MM.1S (cell line): ENCODE measurements at regions not wholly inside any gene's neighbourhood (a gene's known extent, or its start where the extent isn't known, plus 50 kb on each side); places are given as distances from the start of the nearest gene placed in this dataset.

Source experiments
- DNase-seq: peaks from one replicate; pipeline ENCODE4 v3.0.0-alpha.2; 2015
- H2AFZ ChIP-seq: fragments of 300-600 bp; sonication (generic); 2 replicates; pipeline ENCODE4 v1.6.0; 2016; ENCODE audit warnings: antibody characterized with exemption, low read length
- H3F3A ChIP-seq: fragments of 300-600 bp; sonication (generic); 2 replicates; pipeline ENCODE4 v1.6.1; 2016; ENCODE audit warnings: mild to moderate bottlenecking, antibody characterized with exemption, low read length, moderate library complexity, mixed read lengths; ENCODE audit not compliant: insufficient read depth
- H3K27ac ChIP-seq: fragments of 300-600 bp; sonication (generic); 2 replicates; pipeline ENCODE4 v1.5.1; 2016; ENCODE audit warnings: mild to moderate bottlenecking, low read length
- H3K27me3 ChIP-seq: fragments of 300-600 bp; sonication (generic); replicated peaks from 2 replicates; pipeline ENCODE4 v1.6.0; 2016; ENCODE audit warnings: low read length; ENCODE audit not compliant: insufficient read depth
- H3K36me3 ChIP-seq: fragments of 300-600 bp; sonication (generic); replicated peaks from 2 replicates; pipeline ENCODE4 v1.6.1; 2016; ENCODE audit warnings: mild to moderate bottlenecking, low read length, mixed read lengths; ENCODE audit not compliant: insufficient read depth
- H3K4me1 ChIP-seq: fragments of 300-600 bp; sonication (generic); 2 replicates; pipeline ENCODE4 v1.6.1; 2016; ENCODE audit warnings: low read length, mixed read lengths
- H3K4me2 ChIP-seq: fragments of 300-600 bp; sonication (generic); 2 replicates; pipeline ENCODE4 v1.6.0; 2016; ENCODE audit warnings: low read depth, low read length
- H3K4me3 ChIP-seq: fragments of 300-600 bp; sonication (generic); 2 replicates; pipeline ENCODE4 v1.5.1; 2016; ENCODE audit warnings: low read length, mixed read lengths
- H3K79me2 ChIP-seq: fragments of 300-600 bp; sonication (generic); 2 replicates; pipeline ENCODE4 v1.6.1; 2016; ENCODE audit warnings: mixed run types, low read length, mixed read lengths
- H3K9ac ChIP-seq: fragments of 300-600 bp; sonication (generic); 2 replicates; pipeline ENCODE4 v1.6.1; 2016; ENCODE audit warnings: low read length, mixed read lengths
- H3K9me2 ChIP-seq: fragments of 300-600 bp; sonication (generic); replicated peaks from 2 replicates; pipeline ENCODE4 v1.6.1; 2016; ENCODE audit warnings: mild to moderate bottlenecking, low read length, mixed read lengths; ENCODE audit not compliant: insufficient read depth
- H3K9me3 ChIP-seq: fragments of 300-600 bp; sonication (generic); replicated peaks from 2 replicates; pipeline ENCODE4 v1.6.1; 2016; ENCODE audit warnings: mild to moderate bottlenecking, low read length, mixed read lengths; ENCODE audit not compliant: insufficient read depth
- H4K20me1 ChIP-seq: fragments of 300-600 bp; sonication (generic); 2 replicates; pipeline ENCODE4 v1.6.1; 2016; ENCODE audit warnings: mild to moderate bottlenecking, low read length, moderate library complexity, mixed read lengths; ENCODE audit not compliant: insufficient read depth
- CTCF ChIP-seq: fragments of 300-600 bp; sonication (generic); IDR thresholded peaks from 2 replicates; pipeline ENCODE4 v1.5.1; 2016; ENCODE audit warnings: antibody characterized with exemption, low read length, mixed read lengths
- EZH2 ChIP-seq: fragments of 300-600 bp; sonication (generic); optimal IDR thresholded peaks from 2 replicates; pipeline ENCODE3; 2017; ENCODE audit warnings: low read depth, mild to moderate bottlenecking, antibody characterized with exemption, low read length, mixed read lengths
- EZH2phosphoT487 ChIP-seq: fragments of 300-600 bp; sonication (generic); IDR thresholded peaks from 2 replicates; pipeline ENCODE4 v1.6.1; 2018; ENCODE audit warnings: antibody characterized with exemption, low read length

- TF ChIP-seq CTCF (no peak), EZH2phosphoT487 (no peak), EZH2 (no peak)
- DNase-seq, result no peak
- Histone ChIP-seq H3K27ac (no peak overlapping the region), H3K9ac (no peak overlapping the region), H3K36me3 (no peaks in the 10 kb centered on the region), H4K20me1 (no peaks in the 10 kb centered on the region), H3F3A (no peaks in the 10 kb centered on the region), H3K4me2 (no peak overlapping the region), H3K79me2 (no peaks in the 10 kb centered on the region), H3K4me1 (no peaks in the 10 kb centered on the region), H3K4me3 (no peak overlapping the region), H2AFZ (no peak overlapping the region), H3K27me3 (no peaks in the 10 kb centered on the region), H3K9me3 (no peaks in the 10 kb centered on the region), H3K9me2 (no peaks in the 10 kb centered on the region)
Measured at GRCh38 chr12:46918631-46919030, 92.8 kb upstream of the SLC38A4 start.

GRCh38 chr12:46919666-46920400, 94.0 kb upstream of the SLC38A4 start:
- Histone ChIP-seq H3K4me3 (no peak overlapping the region), H3K4me2 (no peak overlapping the region), H3K79me2 (no peaks in the 10 kb centered on the region), H2AFZ (no peak overlapping the region), H3K27me3 (no peaks in the 10 kb centered on the region), H3K9me3 (no peaks in the 10 kb centered on the region), H3K36me3 (no peaks in the 10 kb centered on the region), H3K27ac (no peak overlapping the region), H3K9me2 (no peaks in the 10 kb centered on the region), H3F3A (no peaks in the 10 kb centered on the region), H3K9ac (no peak overlapping the region), H3K4me1 (no peaks in the 10 kb centered on the region), H4K20me1 (no peaks in the 10 kb centered on the region)
- DNase-seq, result no peak
- no peak for TF ChIP-seq EZH2phosphoT487
- no peak for TF ChIP-seq EZH2
- no peak for TF ChIP-seq CTCF

- Histone ChIP-seq H3F3A (no peaks in the 10 kb centered on the region), H3K9ac (no peak overlapping the region), H2AFZ (no peak overlapping the region), H3K27me3 (no peaks in the 10 kb centered on the region), H4K20me1 (no peaks in the 10 kb centered on the region), H3K36me3 (no peaks in the 10 kb centered on the region), H3K9me3 (no peaks in the 10 kb centered on the region), H3K4me2 (no peak overlapping the region), H3K9me2 (no peaks in the 10 kb centered on the region), H3K79me2 (no peaks in the 10 kb centered on the region), H3K4me3 (no peak overlapping the region), H3K4me1 (no peaks in the 10 kb centered on the region), H3K27ac (no peak overlapping the region)
- TF ChIP-seq EZH2phosphoT487, result no peak
- no peak for TF ChIP-seq EZH2
- TF ChIP-seq CTCF, result no peak
- no peak for DNase-seq
Measured at GRCh38 chr12:46920499-46920898, 94.7 kb upstream of the SLC38A4 start.
